HG02973 (cell line): ENCODE measurements at regions not wholly inside any gene's neighbourhood (a gene's known extent, or its start where the extent isn't known, plus 50 kb on each side); places are given as distances from the start of the nearest gene placed in this dataset.

Experiments
- ATAC-seq: cut with Tn5 transposase; IDR thresholded peaks from one replicate; pipeline ENCODE4 v1.9.1; 2021; ENCODE audit warnings: moderate library complexity; ENCODE audit not compliant: unreplicated experiment

- ATAC-seq, result no peak
Measured at GRCh38 chr9:107949061-107949460, 459.5 kb upstream of the KLF4 start.

- no peak for ATAC-seq
Measured at GRCh38 chr9:107948601-107949000, 459.0 kb upstream of the KLF4 start.

GRCh38 chr9:107948086-107948485 is 458.5 kb upstream of the KLF4 start:
- no peak for ATAC-seq

GRCh38 chr9:107946364-107947141 is 457.0 kb upstream of the KLF4 start:
- ATAC-seq, result no peak

- ATAC-seq, result no peak
Measured at GRCh38 chr9:107945961-107946360, 456.4 kb upstream of the KLF4 start.

DNA sequence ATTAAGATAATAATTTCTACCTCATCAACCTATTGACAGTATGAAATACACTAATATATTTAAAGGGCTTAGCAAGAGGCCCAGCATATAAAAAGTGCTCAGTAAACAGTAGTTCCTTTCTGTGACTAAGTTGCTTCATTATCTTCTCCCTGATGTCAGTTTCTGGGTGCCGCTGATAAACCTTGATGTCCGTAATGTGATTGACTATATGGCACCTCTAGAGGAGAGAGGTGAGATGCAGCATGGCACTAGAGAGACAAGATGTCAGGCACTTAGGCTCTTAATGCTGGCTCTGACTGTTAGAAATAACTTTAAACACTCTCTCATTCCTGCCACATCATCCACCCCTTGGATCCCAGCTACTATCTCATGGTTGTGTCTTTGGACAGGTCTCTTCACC is 455.9 kb upstream of the KLF4 start:
- no peak for ATAC-seq

DNA sequence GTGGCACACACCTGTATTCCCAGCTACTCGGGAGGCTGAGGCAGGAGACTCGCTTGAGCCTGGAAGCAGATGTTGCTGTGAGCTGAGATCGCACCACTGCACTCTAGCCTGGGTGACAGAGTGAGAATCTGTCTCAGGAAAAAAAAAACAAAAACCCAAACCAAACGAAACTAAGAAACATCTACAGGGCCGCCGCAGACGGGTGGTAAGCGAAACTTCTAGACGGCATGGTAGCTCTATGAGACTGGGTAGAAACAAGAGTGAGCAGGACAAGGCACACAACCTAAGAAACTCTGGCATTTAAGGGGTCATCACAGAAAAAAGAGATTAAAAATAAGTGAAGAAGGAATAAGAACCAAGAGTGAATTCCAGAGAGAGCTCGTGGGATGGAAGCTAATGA is 454.8 kb upstream of the KLF4 start:
- ATAC-seq, result no peak

DNA sequence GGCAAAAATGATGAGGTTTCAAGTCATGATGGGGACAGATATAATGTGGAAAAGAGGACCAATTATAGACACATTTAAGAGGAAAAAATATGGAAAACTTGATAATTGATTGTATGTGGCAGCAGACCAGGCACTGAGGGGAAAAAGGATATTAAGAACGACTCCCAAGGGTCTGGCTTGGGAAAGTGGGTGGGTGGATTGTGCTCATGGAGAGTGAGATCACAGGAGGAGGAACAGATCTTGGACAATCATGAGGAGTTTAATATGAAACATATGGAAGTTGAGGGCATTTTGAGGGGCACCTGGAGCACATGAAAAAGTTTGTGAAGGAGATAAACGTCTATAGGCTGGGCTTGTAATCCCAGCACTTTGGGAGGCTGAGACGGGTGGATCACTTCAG is 454.3 kb upstream of the KLF4 start:
- ATAC-seq, result no peak

DNA sequence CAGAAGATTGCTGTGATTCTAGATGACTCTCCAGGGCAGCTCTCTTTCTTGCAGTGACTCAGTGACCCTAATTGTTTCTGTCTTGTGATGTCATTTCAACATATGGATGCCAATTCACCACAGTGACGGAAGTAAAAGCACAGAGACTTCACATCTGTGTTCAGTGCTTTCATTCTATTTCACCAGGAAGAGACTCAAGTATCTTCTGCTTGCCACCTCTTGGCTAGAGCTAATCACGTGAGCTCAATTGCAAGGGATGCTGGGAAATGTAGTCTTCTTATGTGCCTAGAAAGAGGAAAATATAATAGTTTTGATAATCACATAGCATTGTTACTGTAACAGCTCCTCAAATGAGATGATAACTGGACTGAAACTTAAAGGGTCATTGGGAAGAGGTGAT is 453.3 kb upstream of the KLF4 start:
- no peak for ATAC-seq

DNA sequence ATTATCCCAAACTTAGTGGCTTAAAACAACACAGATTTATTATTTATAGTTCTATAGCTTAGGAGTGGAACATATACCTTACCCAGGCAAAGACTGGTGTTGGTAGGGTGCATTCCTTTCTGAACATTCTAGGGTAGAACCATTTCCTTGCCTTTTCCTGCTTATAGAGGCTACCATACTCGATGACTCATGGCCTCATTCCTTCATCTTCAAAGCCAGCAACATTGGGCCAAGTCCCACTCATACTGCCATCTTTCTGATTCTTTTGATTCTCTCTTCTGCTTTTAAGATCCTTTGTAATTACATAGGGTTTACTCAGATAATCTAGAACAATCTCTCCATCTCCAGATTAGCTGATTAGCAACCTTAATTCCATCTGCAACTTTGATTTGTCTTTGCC is 452.7 kb upstream of the KLF4 start:
- no peak for ATAC-seq

- no peak for ATAC-seq
Measured at GRCh38 chr9:107940616-107941595, 451.3 kb upstream of the KLF4 start.

GRCh38 chr9:107938801-107939386 is 449.3 kb upstream of the KLF4 start:
- no peak for ATAC-seq

- ATAC-seq, result no peak
Measured at GRCh38 chr9:107935931-107936330, 446.4 kb upstream of the KLF4 start.

DNA sequence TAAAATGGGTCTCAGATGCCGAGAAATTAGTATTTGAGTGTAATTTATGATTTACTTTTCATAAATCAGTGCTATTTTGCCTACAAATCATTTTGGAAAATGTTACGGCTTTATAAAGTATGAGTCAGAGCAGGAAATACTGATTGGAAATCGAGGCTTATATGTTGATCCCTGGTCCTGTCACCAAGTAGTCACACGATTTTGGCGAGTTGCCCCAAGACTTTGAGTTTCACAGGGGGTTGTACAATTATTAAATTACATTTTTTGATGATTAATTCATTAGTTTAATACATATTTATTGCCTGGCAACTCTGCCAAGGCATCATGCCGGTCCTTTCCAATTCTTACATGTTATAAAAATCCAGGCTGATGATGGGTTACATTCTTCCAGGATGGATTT is 443.9 kb upstream of the KLF4 start:
- no peak for ATAC-seq

DNA sequence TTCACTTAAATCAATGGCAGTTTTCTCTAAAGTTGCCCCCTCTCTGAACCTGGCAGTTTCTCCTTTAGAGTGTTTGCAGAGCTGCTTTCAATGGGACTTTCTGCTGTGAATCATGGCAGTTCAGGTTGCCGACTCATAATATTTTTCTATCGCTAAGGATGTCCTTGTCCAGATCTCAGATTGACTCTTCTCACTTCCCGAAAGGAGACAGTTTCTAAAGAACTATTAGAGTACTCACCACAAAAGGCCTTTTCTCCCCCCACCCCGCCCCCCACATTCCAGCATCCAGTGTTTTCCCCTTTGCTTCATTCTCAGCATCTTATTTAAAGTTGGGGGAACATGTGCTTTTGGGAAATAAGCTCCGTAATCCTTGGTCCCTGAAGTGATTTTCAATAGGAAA is 443.5 kb upstream of the KLF4 start:
- ATAC-seq, result no peak

- no peak for ATAC-seq
Measured at GRCh38 chr9:107932601-107933000, 443.0 kb upstream of the KLF4 start.

DNA sequence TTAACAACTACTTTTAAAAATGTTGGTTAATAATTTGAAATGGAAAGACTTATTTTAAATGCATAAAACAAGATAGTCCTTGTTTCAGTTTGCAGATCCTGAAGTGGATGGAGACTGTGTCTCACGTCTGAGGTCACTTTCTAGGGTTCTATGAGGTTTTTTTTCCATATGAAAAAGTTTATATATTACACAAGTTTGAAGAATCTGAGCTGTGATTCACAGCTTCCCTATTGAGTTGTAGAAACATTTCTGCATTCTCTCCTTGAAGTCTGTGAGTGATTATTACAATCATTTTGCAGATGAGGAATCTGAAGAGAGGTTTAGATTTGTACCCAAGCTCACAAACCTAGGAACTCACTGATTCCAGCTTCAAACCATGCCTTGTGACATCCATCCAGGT is 442.5 kb upstream of the KLF4 start:
- no peak for ATAC-seq

GRCh38 chr9:107931071-107931715 is 441.6 kb upstream of the KLF4 start:
- ATAC-seq, result no peak

DNA sequence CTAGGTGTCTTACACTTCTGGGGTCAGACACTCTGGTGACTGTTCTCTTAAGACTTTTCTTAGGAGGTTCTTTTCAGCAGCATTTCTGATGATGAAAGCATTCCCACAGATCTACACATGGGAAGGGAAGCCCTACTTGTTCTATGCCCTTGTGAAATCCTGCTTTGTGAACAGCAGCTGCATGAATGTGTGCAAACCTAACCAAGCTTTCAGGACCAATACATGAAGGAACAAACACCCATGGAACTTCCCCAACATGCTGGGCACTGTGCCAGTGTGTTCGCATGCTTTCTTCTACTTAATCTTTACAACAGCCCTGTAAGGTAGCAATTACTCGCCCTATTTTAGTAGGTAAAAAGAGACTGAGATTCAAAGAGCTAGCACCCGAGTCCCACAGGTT is 439.9 kb upstream of the KLF4 start:
- ATAC-seq, result no peak

- no peak for ATAC-seq
Measured at GRCh38 chr9:107928701-107929371, 439.3 kb upstream of the KLF4 start.

GRCh38 chr9:107927276-107927675 is 437.7 kb upstream of the KLF4 start:
- ATAC-seq, result no peak
